Type B pancreatic cell (in vitro differentiated cells): ENCODE measurements at regions not wholly inside any gene's neighbourhood (a gene's known extent, or its start where the extent isn't known, plus 50 kb on each side); places are given as distances from the start of the nearest gene placed in this dataset.

Experiments
- DNase-seq: peaks from one replicate; pipeline ENCODE4 v3.0.0; 2021; ENCODE audit warnings: mixed read lengths; ENCODE audit not compliant: unreplicated experiment; ENCODE audit errors: extremely low spot score
- H3K27ac Mint-ChIP-seq: 2 replicates; pipeline ENCODE4 v1.8.0; 2021; ENCODE audit warnings: mild to moderate bottlenecking, mixed read lengths
- H3K27me3 Mint-ChIP-seq: 2 replicates; pipeline ENCODE4 v1.8.0; 2021; ENCODE audit warnings: mixed read lengths
- H3K36me3 Mint-ChIP-seq: 2 replicates; pipeline ENCODE4 v1.8.0; 2021; ENCODE audit warnings: mixed read lengths
- H3K4me1 Mint-ChIP-seq: one replicate; pipeline ENCODE4 v1.8.0; 2021; ENCODE audit warnings: mixed read lengths; ENCODE audit not compliant: unreplicated experiment
- H3K4me3 Mint-ChIP-seq: 2 replicates; pipeline ENCODE4 v1.8.0; 2021; ENCODE audit warnings: mild to moderate bottlenecking, mixed read lengths
- H3K9me3 Mint-ChIP-seq: 2 replicates; pipeline ENCODE4 v1.8.0; 2021; ENCODE audit warnings: mixed read lengths
- CTCF ChIP-seq: fragments of 200-600 bp; sonication (generic); conservative IDR thresholded peaks from 2 replicates; pipeline ENCODE4 v1.5.0; 2021; ENCODE audit warnings: antibody characterized with exemption, mild to moderate bottlenecking

DNA sequence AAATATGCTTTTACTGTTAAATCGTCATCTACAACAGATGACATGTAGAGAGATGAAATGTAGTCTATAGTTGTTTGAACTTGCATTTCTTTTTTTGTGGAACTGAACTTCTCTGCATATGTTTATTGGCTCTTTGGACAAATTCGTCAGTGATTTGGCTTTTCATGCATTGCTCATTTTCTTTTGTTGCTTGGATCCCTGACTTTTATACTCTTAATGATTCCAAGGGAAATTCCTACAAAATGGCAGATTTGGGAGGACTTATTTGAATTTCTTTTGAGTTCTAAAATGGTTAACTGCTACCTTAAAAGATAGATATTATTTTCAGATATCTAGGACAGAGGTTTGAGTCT lies 65.4 kb downstream of the UTRN start:
- H3K27me3 Mint-ChIP-seq = no peaks in the 10 kb centered on the region
- TF ChIP-seq CTCF = no peak
- peaks cover 12% of the 10 kb centered on the region for H3K9me3 Mint-ChIP-seq
- H3K4me1 Mint-ChIP-seq = peaks cover 20% of the 10 kb centered on the region
- peaks cover 4% of the 10 kb centered on the region for H3K36me3 Mint-ChIP-seq
- no peak for DNase-seq
- no peak overlapping the region for H3K27ac Mint-ChIP-seq
- no peak overlapping the region for H3K4me3 Mint-ChIP-seq

GRCh38 chr6:144351379-144352127 lies 66.4 kb downstream of the UTRN start:
- H3K36me3 Mint-ChIP-seq = peaks cover 4% of the 10 kb centered on the region
- H3K4me3 Mint-ChIP-seq = no peak overlapping the region
- peaks cover 20% of the 10 kb centered on the region for H3K4me1 Mint-ChIP-seq
- DNase-seq = no peak
- TF ChIP-seq CTCF = no peak
- no peaks in the 10 kb centered on the region for H3K27me3 Mint-ChIP-seq
- H3K9me3 Mint-ChIP-seq = peaks cover 12% of the 10 kb centered on the region
- no peak overlapping the region for H3K27ac Mint-ChIP-seq

DNA sequence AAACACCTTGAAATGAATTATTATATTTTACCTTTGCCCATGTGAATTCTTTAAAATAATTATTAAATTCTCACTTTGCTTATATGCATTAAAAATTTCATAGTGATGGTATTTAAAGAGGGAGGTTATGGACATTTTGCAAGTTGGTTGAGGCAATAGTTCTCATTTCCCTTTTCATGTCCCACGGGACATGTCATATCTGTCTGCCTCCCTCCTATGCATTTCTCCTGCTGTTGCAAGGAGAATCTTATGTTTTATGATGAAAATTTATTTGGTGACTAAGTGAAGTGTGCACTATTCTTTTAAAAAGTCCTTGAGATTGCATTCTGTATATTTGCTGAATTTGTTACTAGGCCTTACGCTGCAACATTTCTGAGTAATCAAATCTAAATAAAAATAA lies 67.2 kb downstream of the UTRN start:
- no peak for DNase-seq
- Mint-ChIP-seq H3K27ac (no peak overlapping the region), H3K9me3 (peaks cover 6% of the 10 kb centered on the region), H3K4me1 (peaks cover 12% of the 10 kb centered on the region), H3K36me3 (peaks cover 3% of the 10 kb centered on the region), H3K4me3 (no peak overlapping the region), H3K27me3 (no peaks in the 10 kb centered on the region)
- no peak for TF ChIP-seq CTCF

DNA sequence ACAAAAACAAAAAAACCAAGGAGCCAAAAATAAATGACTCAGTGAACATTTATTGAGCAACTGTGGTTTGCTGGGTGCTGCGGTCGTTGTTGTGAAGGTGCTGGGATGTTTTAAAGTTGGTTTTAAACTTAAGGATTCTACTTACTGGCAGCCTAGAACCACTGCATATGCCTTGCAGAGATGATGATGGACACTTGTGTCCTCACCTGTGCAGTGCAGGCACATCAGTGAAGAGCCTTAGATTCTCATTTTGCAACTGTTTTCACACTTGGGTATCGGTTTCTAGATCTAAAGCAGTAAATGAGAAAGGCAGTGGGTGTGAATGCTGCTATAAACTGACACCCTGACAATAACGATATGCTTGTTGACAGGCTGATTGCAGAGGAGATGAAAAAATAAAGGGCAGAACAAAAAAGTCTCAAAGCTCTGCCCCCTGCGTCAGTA lies 68.8 kb downstream of the UTRN start:
- DNase-seq = no peak
- TF ChIP-seq CTCF = no peak
- H3K27me3 Mint-ChIP-seq = no peaks in the 10 kb centered on the region
- no peaks in the 10 kb centered on the region for H3K36me3 Mint-ChIP-seq
- no peaks in the 10 kb centered on the region for H3K9me3 Mint-ChIP-seq
- H3K4me3 Mint-ChIP-seq = no peak overlapping the region
- no peak overlapping the region for H3K27ac Mint-ChIP-seq
- H3K4me1 Mint-ChIP-seq = peaks cover 9% of the 10 kb centered on the region

GRCh38 chr6:144359783-144360182 lies 74.6 kb downstream of the UTRN start:
- DNase-seq = no peak
- Mint-ChIP-seq H3K4me1 (peaks cover 19% of the 10 kb centered on the region), H3K36me3 (peaks cover 5% of the 10 kb centered on the region), H3K27ac (no peak overlapping the region), H3K4me3 (no peak overlapping the region), H3K27me3 (no peaks in the 10 kb centered on the region), H3K9me3 (no peaks in the 10 kb centered on the region)
- no peak for TF ChIP-seq CTCF
